H1 (cell line): ENCODE measurements at regions not wholly inside any gene's neighbourhood (a gene's known extent, or its start where the extent isn't known, plus 50 kb on each side); places are given as distances from the start of the nearest gene placed in this dataset.

Experiments
- ATF2 ChIP-seq: IDR thresholded peaks from 2 replicates; pipeline ENCODE4 v1.6.1; 2012; ENCODE audit warnings: low read length, inconsistent platforms
- BACH1 ChIP-seq: IDR thresholded peaks from 2 replicates; pipeline ENCODE4 v1.6.1; 2012; ENCODE audit warnings: low read length, improper control_type of control experiment
- CBX8 ChIP-seq: fragments of 300-800, 300-1000 bp; sonication (generic); IDR thresholded peaks from 2 replicates; pipeline ENCODE4 v1.7.1; 2016; ENCODE audit warnings: low read depth, low read length, borderline replicate concordance
- CEBPB ChIP-seq: IDR thresholded peaks from 2 replicates; pipeline ENCODE4 v1.6.1; 2012; ENCODE audit warnings: low read depth, low read length
- EP300 ChIP-seq, 2 experiments: IDR thresholded peaks; 1 replicate in 1 of 2; 2 replicates in 1 of 2; pipeline ENCODE4 v1.6.1; 2011 to 2012; ENCODE audit warnings: low read depth in 2 of 2, low read length in 2 of 2, mild to moderate bottlenecking in 2 of 2, borderline replicate concordance in 1 of 2, inconsistent platforms in 1 of 2, moderate library complexity in 1 of 2
- EZH2 ChIP-seq: fragments of 200-600 bp; sonication (generic); IDR thresholded peaks from 2 replicates; pipeline ENCODE4 v1.7.1; 2012; ENCODE audit warnings: low read depth, mild to moderate bottlenecking, moderate library complexity, low read length, inconsistent platforms; ENCODE audit not compliant: severe bottlenecking
- GABPA ChIP-seq: IDR thresholded peaks from 2 replicates; pipeline ENCODE4 v1.6.1; 2011; ENCODE audit warnings: mild to moderate bottlenecking, low read length, moderate library complexity, borderline replicate concordance; ENCODE audit not compliant: insufficient read depth
- MAX ChIP-seq: IDR thresholded peaks from 2 replicates; pipeline ENCODE4 v1.6.1; 2012; ENCODE audit warnings: inconsistent platforms
- POLR2A ChIP-seq, 2 experiments: IDR thresholded peaks; 1 replicate in 1 of 2; 2 replicates in 1 of 2; pipeline ENCODE4 v1.6.1; 2011; ENCODE audit warnings: low read depth in 2 of 2, low read length in 2 of 2, mild to moderate bottlenecking in 2 of 2; ENCODE audit errors: control extremely low read depth in 1 of 2
- RAD21 ChIP-seq, 2 experiments: IDR thresholded peaks in 1 of 2; conservative IDR thresholded peaks in 1 of 2; 2 replicates each; pipeline ENCODE4 v1.6.1; 2011; ENCODE audit warnings: low read depth in 2 of 2, low read length in 2 of 2, improper control_type of control experiment in 1 of 2, inconsistent platforms in 1 of 2, mild to moderate bottlenecking in 1 of 2, moderate library complexity in 1 of 2
- SIN3A ChIP-seq, 2 experiments: IDR thresholded peaks in 1 of 2; conservative IDR thresholded peaks in 1 of 2; 2 replicates each; pipeline ENCODE4 v1.6.1; 2011 to 2012; ENCODE audit warnings: low read length in 2 of 2, improper control_type of control experiment in 1 of 2, low read depth in 1 of 2, mild to moderate bottlenecking in 1 of 2
- TAF7 ChIP-seq: optimal IDR thresholded peaks from 2 replicates; pipeline ENCODE3; 2011; ENCODE audit warnings: low read depth, mild to moderate bottlenecking, inconsistent platforms, low read length, moderate library complexity, borderline replicate concordance
- YY1 ChIP-seq: IDR thresholded peaks from 2 replicates; pipeline ENCODE4 v1.6.1; 2011; ENCODE audit warnings: low read depth, mild to moderate bottlenecking, low read length
- TF ChIP-seq, protein P1 (sequence below), 3 experiments: IDR thresholded peaks; 1 replicate in 2 of 3; 2 replicates in 1 of 3; pipeline versions ENCODE4 v1.5.1 to v1.6.1; 2011; ENCODE audit warnings: low read length in 3 of 3, mild to moderate bottlenecking in 3 of 3, inconsistent platforms in 2 of 3, low read depth in 1 of 3, moderate library complexity in 1 of 3; ENCODE audit not compliant: insufficient read depth in 1 of 3; ENCODE audit errors: control extremely low read depth in 1 of 3

DNA sequence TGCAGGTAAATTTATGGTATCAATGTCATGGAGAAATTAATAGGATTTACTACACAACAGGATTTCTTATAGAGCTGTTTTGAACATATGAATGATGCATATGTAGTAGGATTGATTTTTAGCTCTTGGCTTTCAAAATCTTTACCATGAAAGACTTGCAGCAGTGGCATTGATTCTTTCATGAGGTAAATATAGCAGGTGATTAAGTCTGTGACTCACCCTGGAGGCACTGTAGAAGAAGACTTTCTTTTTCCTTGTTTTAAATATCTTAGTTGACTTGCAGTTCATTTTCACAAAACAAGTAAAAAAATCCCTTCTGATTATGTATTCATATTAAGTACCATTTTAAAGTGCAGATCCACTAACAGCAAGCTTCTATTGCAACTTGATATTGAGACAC lies 463.0 kb downstream of the FBXO15 start:
- TF ChIP-seq TAF7 (no peak), POLR2A (IDR thresholded peaks at IDR 0.05; ENCODE audit: control extremely low read depth in 1 of 2, low read depth in 2 of 2, low read length in 2 of 2) (no peak), BACH1 (no peak), SIN3A (conservative IDR thresholded peaks at IDR 0.05 in 1 of 2, IDR thresholded peaks at IDR 0.05 in 1 of 2; ENCODE audit: low read depth in 1 of 2, low read length in 2 of 2) (no peak), YY1 (no peak), CEBPB (no peak), EZH2 (no peak), MAX (no peak), ATF2 (no peak), EP300 (IDR thresholded peaks at IDR 0.05; ENCODE audit: borderline replicate concordance in 1 of 2, low read depth in 2 of 2, low read length in 2 of 2) (no peak), RAD21 (IDR thresholded peaks at IDR 0.05 in 1 of 2, conservative IDR thresholded peaks at IDR 0.05 in 1 of 2; ENCODE audit: low read depth in 2 of 2, low read length in 2 of 2) (no peak), GABPA (no peak), CBX8 (no peak)
- TF ChIP-seq, protein P1, sequence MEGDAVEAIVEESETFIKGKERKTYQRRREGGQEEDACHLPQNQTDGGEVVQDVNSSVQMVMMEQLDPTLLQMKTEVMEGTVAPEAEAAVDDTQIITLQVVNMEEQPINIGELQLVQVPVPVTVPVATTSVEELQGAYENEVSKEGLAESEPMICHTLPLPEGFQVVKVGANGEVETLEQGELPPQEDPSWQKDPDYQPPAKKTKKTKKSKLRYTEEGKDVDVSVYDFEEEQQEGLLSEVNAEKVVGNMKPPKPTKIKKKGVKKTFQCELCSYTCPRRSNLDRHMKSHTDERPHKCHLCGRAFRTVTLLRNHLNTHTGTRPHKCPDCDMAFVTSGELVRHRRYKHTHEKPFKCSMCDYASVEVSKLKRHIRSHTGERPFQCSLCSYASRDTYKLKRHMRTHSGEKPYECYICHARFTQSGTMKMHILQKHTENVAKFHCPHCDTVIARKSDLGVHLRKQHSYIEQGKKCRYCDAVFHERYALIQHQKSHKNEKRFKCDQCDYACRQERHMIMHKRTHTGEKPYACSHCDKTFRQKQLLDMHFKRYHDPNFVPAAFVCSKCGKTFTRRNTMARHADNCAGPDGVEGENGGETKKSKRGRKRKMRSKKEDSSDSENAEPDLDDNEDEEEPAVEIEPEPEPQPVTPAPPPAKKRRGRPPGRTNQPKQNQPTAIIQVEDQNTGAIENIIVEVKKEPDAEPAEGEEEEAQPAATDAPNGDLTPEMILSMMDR (IDR thresholded peaks at IDR 0.05; ENCODE audit: control extremely low read depth in 1 of 3, insufficient read depth in 1 of 3, low read depth in 1 of 3, low read length in 3 of 3), result no peak
